Kidney capillary endothelial cell (primary cell): ENCODE measurements at regions not wholly inside any gene's neighbourhood (a gene's known extent, or its start where the extent isn't known, plus 50 kb on each side); places are given as distances from the start of the nearest gene placed in this dataset.
"Not testable (repeated sequence)": the region's sequence is repeated elsewhere in the genome, so short reads cannot be mapped to it uniquely, and the experiment has no call there.

Experiments
- DNase-seq: peaks from one replicate; pipeline ENCODE4 v3.0.0-alpha.2; 2018; ENCODE audit warnings: low spot score

DNA sequence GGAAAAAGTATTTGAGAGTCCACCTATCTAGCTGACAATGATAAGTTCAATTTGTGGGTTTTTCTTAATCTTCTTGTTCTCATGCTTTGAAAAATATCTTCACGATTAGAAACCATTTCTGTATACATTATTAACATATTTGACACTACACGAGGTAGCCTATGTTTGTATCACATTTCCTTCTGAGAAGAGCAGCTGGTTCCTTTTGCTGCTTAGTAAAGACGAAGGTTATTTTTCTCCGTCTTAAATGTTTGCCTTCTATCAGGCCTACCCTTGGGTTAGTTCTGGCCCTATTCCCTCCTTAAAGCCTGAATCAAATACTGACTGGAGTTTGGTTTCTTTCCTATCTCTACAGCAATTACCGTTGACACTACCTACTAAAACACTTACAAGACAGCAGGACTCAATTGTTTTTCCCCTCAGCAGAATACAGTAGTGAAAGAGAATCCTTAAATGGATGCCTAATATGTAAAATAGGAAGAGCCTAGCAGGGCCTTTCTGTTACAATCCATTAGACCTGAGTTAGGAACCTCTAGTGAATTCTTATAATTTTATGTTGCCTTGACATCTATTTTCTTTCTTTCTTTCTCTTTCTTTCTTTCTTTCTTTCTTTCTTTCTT is 790.4 kb downstream of the EPHA4 start:
- DNase-seq, result no peak

DNA sequence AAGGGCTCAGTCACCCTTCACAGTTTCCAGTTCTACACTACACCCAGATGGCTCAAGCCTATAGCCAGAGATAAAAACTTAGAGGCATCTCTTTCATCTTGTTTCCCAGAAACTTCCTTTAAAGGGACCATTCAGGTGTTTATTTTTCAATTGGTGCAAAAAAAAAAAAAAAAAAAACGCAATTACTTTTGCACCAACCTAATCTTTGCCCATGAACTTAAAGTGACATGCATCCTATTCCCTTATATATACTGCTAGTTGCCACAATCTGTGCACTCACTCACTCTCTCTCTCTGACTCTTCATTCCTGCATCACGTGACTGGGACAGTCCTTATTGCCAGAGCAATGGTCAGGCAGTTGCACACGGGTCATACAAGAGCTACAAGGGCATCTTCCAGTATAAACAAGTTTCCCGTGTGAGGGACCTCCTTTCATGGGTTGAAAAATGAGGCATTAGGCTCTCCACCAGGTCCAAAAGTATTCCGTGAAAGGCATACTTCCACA is 789.4 kb downstream of the EPHA4 start:
- DNase-seq, result no peak

GRCh38 chr2:220783671-220784070 is 788.4 kb downstream of the EPHA4 start:
- DNase-seq, result no peak

GRCh38 chr2:220785178-220785577 is 786.9 kb downstream of the EPHA4 start:
- no peak for DNase-seq

DNA sequence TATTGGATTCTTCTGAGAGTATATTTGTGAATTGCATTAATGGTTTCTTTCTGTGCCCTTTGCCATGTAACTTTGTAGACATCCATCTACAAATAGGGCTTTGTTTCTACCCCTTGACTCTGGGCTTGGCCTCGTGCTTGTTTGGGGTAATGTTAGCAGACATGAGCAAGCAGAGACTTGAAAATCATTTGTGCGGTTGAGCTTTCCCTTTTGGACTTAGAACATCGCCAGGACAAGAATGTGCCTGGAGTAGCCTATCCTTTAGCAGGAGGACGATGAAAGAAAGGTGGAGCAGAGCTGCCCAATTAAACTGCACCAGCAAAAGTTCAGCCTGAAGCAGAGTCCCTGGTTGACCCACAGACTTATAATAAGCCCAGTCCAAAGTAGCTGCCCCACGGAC is 785.9 kb downstream of the EPHA4 start:
- DNase-seq, result no peak

DNA sequence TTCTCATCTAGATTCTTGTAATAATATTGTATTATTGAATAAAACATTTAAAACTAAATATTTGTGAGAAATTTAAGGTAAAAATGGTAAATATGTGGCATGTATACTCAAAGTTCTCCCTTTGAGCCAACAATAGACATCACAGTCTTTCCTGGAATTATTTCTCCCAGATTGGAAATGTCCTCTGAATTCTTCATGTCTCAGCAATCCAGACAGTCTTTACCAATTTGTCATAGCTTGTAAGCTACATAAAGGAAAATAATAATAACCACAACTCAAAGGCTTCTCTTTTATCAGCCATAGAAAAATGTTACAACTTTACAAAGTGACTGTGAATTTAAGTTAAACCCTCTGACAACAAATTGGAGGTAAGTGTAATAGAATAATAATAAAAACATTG is 784.9 kb downstream of the EPHA4 start:
- no peak for DNase-seq

GRCh38 chr2:220789961-220790360 is 782.1 kb downstream of the EPHA4 start:
- DNase-seq, result no peak

DNA sequence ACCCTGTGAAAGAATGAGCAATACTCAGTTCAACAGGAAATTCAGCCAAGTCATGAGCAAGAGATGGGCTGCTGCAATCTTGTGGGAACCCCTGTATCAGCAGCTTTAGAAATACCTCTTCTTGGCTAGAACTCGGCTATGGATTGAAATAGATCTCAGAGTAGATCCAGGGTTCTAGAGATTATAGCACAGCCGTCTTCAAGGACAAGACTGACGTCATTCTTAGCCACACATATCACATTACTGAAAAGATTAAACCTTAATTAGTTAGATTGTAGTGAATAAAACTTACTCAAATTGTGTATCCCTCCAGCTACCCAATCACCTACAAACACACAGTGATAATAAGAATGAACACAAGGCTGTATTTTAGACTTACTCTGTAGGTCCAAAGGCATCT is 776.4 kb downstream of the EPHA4 start:
- DNase-seq, result no peak

DNA sequence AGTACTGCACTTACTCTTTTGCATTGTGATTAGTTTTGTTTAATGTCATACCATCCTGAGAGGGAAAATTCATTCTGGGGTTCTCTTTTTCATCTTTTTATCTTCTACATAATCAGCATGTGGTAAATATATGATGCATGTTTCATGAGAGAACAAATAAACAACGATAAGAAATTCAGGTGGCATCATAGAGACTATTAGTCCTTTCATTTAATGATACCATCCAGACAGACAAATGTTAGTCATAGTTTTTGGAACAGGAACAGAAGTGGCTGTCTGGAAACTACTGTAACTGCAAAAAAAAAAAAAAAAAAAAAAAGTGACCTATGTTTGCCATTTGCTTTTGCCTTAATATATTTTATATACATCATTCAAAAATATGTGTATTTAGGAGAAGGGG is 761.0 kb downstream of the EPHA4 start:
- no peak for DNase-seq

DNA sequence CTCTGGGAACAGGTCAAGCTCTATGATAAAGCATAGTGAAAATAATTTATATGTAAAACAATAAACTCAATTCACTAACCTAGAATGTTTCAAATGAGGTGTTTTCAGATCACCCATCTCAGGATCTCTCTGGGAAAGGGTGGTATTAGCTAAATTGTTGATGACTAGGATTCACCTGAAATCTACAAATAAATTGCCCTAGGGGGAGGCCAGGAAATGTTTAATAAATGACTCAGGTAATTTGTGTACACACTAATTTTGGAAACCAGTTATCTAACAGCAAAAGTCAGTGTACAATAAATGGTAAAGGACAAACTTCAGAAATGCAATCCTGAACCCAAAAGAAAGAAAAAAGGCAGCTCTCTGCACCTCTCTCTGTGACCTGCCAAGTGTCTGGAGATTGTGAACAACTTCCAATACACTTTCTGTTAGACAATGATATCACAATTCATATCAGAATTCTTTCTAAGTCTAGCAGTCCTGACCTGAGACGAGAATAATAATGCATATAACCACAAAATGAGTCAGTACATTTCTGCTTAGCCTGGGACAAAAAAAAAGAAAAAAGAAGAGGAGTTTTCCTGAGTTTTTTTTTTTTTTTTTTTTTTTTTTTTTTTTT is 760.0 kb downstream of the EPHA4 start:
- no peak for DNase-seq

- no peak for DNase-seq
Measured at GRCh38 chr2:220814441-220814840, 757.7 kb downstream of the EPHA4 start.

- no peak for DNase-seq
Measured at GRCh38 chr2:220815698-220816097, 756.4 kb downstream of the EPHA4 start.

DNA sequence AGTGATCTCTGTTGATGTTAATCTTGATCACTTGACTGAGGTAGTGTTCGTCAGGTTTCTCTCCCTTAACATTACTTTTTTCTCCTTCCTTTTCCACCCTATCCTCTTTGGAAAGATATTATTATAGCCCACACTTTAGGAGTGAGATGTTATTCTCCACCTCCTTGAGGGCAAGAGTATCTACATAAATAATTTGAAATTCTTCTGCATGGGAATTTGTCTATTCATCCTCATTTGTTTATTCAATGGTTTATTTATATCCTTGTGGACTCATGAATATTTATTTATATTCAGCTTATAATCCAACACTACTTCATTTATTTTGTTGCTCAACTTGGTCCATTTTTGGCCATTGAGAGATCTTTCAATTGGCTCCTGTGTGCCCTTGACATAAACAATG is 750.4 kb downstream of the EPHA4 start:
- DNase-seq, result no peak

GRCh38 chr2:220823590-220823989 is 748.5 kb downstream of the EPHA4 start:
- not testable (repeated sequence) for DNase-seq

DNA sequence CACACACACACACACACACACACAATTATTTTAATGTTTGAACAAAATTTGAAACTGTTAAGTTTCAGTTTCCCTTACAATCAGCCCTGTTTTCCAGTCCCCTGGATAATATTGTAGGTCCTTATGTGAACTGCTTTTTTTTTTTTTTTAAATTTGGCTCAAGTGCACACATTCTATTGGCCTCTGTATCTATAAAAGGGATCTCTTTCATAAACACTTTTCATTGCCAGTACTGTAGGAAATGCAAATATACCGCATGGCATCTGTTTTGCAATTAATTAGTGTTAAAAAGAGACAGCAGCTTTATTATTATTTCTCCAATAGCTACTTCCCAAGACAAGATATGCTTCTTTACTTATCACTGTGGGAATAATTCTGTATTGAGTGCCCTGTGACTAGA is 738.7 kb downstream of the EPHA4 start:
- no peak for DNase-seq

DNA sequence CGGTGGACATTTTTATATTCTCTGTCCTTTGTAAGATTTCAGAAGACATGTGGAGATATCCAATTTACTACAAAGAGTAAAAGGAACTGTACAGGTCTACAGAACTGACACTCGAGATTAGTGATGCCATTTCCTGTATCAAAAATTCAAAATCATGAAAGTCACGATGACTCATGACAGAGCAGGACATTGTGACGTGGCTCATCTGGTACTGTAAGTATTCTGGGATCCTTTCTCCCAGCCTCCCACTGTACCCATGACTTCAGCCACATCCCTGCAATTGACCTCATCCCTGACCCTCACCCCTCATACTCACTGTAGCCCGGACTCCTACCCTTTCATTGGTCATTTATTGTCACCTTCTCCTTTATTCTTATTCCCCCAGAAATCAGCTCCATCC is 736.5 kb downstream of the EPHA4 start:
- DNase-seq, result peak; percentile 10

GRCh38 chr2:220837226-220837625 is 734.9 kb downstream of the EPHA4 start:
- no peak for DNase-seq

GRCh38 chr2:220842901-220843665 is 729.0 kb downstream of the EPHA4 start:
- DNase-seq, result no peak

DNA sequence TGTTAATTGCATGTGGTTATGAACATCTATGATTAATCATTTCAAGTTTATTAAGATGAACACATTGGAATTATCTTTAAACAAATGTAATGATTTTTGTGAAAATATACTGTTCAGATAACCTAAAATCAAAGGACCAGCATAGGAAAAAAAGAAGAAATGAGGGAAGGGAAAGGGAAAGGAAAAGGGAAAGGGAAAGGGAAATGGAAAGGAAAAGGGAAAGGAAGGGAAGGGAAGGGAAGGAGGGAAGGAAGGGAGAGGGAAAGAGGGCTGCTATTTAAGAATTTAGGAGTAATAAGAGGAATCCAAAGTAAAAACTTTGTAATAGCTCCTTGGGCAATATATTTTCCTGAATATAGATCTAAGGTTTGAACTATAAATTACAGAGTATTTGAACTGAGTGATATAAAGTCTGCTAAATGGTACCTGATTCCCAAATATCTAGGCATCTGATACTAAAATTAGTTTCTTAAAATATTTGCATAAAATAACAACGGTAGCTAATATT is 726.3 kb downstream of the EPHA4 start:
- no peak for DNase-seq

GRCh38 chr2:220847006-220847405 is 725.1 kb downstream of the EPHA4 start:
- DNase-seq, result no peak

DNA sequence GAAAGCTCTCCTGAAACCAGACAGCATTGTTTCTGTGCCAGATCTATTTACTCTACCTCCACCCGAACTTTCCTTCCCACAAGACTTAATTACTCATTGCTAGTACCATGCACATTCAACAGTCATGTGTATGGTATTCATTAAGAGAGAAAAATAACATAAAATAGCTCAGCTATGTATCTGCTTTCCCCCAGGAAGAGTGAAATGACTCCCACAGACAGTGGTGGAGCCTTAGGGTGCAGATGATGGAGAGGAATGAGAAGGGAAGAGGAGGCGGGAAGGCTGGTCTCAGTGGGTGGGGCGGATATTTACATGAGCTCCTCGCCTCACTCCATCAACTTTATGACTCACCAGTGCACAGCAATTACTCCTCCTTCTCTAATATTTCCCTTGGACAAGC is 724.5 kb downstream of the EPHA4 start:
- no peak for DNase-seq

DNA sequence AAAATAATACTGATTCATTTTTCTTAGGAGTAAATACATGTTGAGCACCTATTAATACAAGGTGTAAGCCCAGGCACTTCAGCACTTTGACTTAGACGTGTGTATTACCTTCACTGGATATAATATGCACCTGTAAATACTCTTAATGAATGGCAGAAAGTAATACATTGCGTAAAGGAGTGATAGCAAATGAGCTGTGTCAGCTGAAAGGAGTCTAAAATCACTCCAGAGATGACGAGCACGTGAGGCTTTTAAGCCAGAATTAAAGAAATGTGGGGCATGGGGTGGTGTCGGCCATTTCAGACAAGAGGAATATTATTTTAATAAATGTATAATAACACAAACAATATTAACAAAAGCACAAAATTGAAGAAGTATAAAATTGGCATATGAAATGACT is 722.7 kb downstream of the EPHA4 start:
- no peak for DNase-seq

DNA sequence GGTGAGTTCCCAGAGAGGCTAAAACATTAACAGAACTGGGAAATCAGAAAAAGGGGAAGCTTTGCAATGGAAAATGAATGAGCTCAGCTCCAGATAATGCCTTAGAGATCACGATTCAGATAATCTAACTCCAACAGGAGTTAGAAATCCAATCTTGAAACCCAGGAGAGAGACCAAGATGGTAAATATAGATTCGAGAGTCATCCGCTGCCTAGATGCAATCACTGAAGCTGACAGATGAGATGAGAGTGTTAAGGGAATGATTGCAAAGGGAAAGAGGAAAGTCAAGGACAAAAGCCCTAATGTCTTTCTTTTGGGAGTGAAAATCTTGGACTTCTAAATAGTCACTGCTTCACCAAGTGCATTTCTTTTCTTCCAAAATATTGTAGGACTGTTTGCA is 722.0 kb downstream of the EPHA4 start:
- DNase-seq, result no peak
